Ovary (tissue), 7 donors: ENCODE measurements at regions not wholly inside any gene's neighbourhood (a gene's known extent, or its start where the extent isn't known, plus 50 kb on each side); places are given as distances from the start of the nearest gene placed in this dataset.
"Not testable (repeated sequence)": the region's sequence is repeated elsewhere in the genome, so short reads cannot be mapped to it uniquely, and the experiment has no call there.

Experiments
- DNase-seq, 5 donors: peaks; one replicate each; pipeline ENCODE4 v3.0.0-alpha.2; 2019 to 2020
- H3K27ac ChIP-seq, 2 donors: fragments of 200-600 bp; one replicate each; pipeline versions ENCODE4 v1.5.1 to v1.8.0; 2019 to 2022
- H3K27me3 ChIP-seq: fragments of 200-600 bp; one replicate; pipeline ENCODE4 v1.8.0; 2022
- H3K36me3 ChIP-seq: fragments of 200-600 bp; sonication (generic); one replicate; pipeline ENCODE4 v1.5.1; 2019
- H3K4me1 ChIP-seq: one replicate; pipeline ENCODE4 v1.8.1; 2013; ENCODE audit warnings: mild to moderate bottlenecking, moderate library complexity; ENCODE audit not compliant: insufficient read depth
- H3K4me3 ChIP-seq: fragments of 200-600 bp; sonication (generic); one replicate; pipeline ENCODE4 v1.5.1; 2017
- H3K9me3 ChIP-seq, 2 donors: fragments of 200-600 bp in 1 of 2; sonication (generic) in 1 of 2; one replicate each; pipeline versions ENCODE4 v1.5.1 to v1.8.1; 2013 to 2019; ENCODE audit warnings: mild to moderate bottlenecking in 1 of 2, moderate library complexity in 1 of 2
- CTCF ChIP-seq, 3 donors: fragments of 450-650 bp in 2 of 3; fragments of 200-600 bp in 1 of 3; IDR thresholded peaks; one replicate each; pipeline versions ENCODE4 v1.5.1 to v1.8.0; 2016 to 2022; ENCODE audit warnings: antibody characterized with exemption in 3 of 3, mild to moderate bottlenecking in 1 of 3
- EP300 ChIP-seq: sonication (generic); formaldehyde crosslinking; IDR thresholded peaks from one replicate; pipeline ENCODE4 v1.6.1; 2017; ENCODE audit warnings: antibody characterized with exemption
- POLR2A ChIP-seq: fragments of 450-650 bp; IDR thresholded peaks from one replicate; pipeline ENCODE4 v1.6.1; 2017; ENCODE audit warnings: antibody characterized with exemption, mild to moderate bottlenecking, moderate library complexity
- WGBS, 3 donors: extraction: QIAGEN DNeasy Blood & Tissue Kit in 1 of 3; methylation state at CpG; one replicate each; pipeline versions ENCODE4 v1.1.5 to v1.1.7; 2013 to 2017; 5-methylcytosine and 5-hydroxymethylcytosine counted together
- intact Hi-C, 4 donors: fragments of 100-400 bp; cut with DNase I; formaldehyde crosslinking; loops; one replicate each; pipeline versions ENCODE4 v1.11.0 to v1.15.1; 2022 to 2023
- donor health status: DM: no; HTN: no; CAD: no; lungs with moderate emphysema.
- donor health status: DM: no; HTN: no; CAD: no.
- donor health status: Bipolar disorder and iron deficiency.
- donor health status: DM: no; HTN: no; CAD: no.
- donor health status: DM: yes; HTN: yes; CAD: no.

- H3K9me3 ChIP-seq: no peaks in the 10 kb centered on the region
- H3K4me1 ChIP-seq: no peaks in the 10 kb centered on the region
- 39 to 44% (median 42%) methylated on average over 5 of the region's 5 CpGs for WGBS, 3 donors
- H3K27ac ChIP-seq: no peak overlapping the region
- TF ChIP-seq EP300 (no peak), POLR2A (no peak), CTCF (IDR thresholded peaks at IDR 0.05) (no peak)
- no peaks in the 10 kb centered on the region for H3K36me3 ChIP-seq
- intact Hi-C loops: no loop called here
- DNase-seq: no peak
- H3K4me3 ChIP-seq: no peak overlapping the region
- H3K27me3 ChIP-seq: no peaks in the 10 kb centered on the region
Measured at GRCh38 chr20:41733151-41733550, 115.0 kb upstream of the CHD6 start.

- intact Hi-C loops: not testable (repeated sequence)
- WGBS, 3 donors: 79 to 88% (median 84%) methylated on average over 3 of the region's 3 CpGs
Measured at GRCh38 chr20:41731198-41731597, 113.0 kb upstream of the CHD6 start.

GRCh38 chr20:41727681-41728080 lies 109.5 kb upstream of the CHD6 start:
- not testable (repeated sequence) for H3K27ac ChIP-seq, H3K9me3 ChIP-seq, H3K4me1 ChIP-seq, H3K4me3 ChIP-seq, DNase-seq, H3K36me3 ChIP-seq, H3K27me3 ChIP-seq
- WGBS, 3 donors: 83 to 86% (median 86%) methylated on average over 6 of the region's 6 CpGs
- intact Hi-C loops: loop anchor here in 1 of 4 donors (10.0 kb wide), 1 partner anchor 807 kb away; no protein-coding TSS in a partner anchor

More at GRCh38 chr20:41731198-41731597, 113.0 kb upstream of the CHD6 start:
- not testable (repeated sequence) for H3K36me3 ChIP-seq, H3K9me3 ChIP-seq, H3K27ac ChIP-seq, H3K4me3 ChIP-seq, H3K4me1 ChIP-seq, DNase-seq, H3K27me3 ChIP-seq

- Histone ChIP-seq H3K36me3 (no peaks in the 10 kb centered on the region), H3K27ac (no peak overlapping the region), H3K9me3 (no peaks in the 10 kb centered on the region), H3K27me3 (no peaks in the 10 kb centered on the region), H3K4me3 (no peak overlapping the region), H3K4me1 (no peaks in the 10 kb centered on the region)
- whole genome bisulfite sequencing, 3 donors: 45 to 54% (median 53%) methylated on average over 4 of the region's 4 CpGs
- TF ChIP-seq POLR2A (no peak), EP300 (no peak), CTCF (IDR thresholded peaks at IDR 0.05) (no peak)
- DNase-seq: no peak
- intact Hi-C loops: loop anchor here in 1 of 4 donors (10.0 kb wide), 1 partner anchor 808 kb away; no protein-coding TSS in a partner anchor
Measured at GRCh38 chr20:41726727-41727126, 108.5 kb upstream of the CHD6 start.

DNA sequence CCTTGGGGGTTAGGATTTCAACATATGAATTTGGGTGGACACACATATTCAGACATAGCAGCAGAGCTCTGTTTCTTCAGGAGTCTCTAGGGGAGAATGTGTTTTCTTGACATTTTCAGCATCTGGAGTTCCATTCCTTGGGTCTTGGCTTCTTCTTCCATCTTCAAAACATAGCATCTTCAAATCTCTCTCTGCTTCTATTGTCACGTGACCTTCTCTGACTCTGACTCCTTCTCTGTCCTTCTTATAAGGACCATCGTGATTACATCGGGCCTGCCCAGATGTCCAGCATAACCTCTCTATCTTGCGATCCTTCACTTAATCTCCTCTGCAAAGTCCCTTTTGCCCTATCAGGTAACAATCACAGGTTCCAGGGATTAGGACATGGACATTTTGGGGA lies 101.0 kb upstream of the CHD6 start:
- H3K4me1 ChIP-seq: no peaks in the 10 kb centered on the region
- no peak overlapping the region for H3K27ac ChIP-seq
- WGBS, 3 donors: 89% methylated on average over 4 of the region's 4 CpGs
- H3K4me3 ChIP-seq: no peak overlapping the region
- no peak for TF ChIP-seq POLR2A
- no peak for TF ChIP-seq EP300
- no peak for TF ChIP-seq CTCF (IDR thresholded peaks at IDR 0.05)
- no peaks in the 10 kb centered on the region for H3K9me3 ChIP-seq
- no peaks in the 10 kb centered on the region for H3K27me3 ChIP-seq
- intact Hi-C loops: no loop called here
- no peak for DNase-seq
- H3K36me3 ChIP-seq: no peaks in the 10 kb centered on the region

DNA sequence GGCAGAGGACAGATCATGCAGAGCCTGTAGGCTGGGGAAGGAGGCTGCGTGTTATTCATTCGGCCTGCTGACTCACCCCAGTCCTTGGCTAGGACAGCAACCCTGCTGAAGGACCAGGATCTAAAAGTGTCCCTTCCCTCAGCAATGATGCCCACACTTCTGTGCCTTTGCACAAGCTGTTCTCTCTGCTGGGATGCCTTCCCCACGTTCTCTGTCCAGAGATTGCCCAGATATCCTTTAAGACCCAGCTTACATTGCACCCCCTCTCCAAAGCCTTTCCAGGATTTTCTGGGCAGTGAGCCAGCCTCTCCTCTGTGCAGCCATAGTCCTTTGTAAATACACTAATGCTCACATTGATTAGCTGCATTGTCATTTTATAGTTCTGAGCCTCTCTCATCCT lies 99.3 kb upstream of the CHD6 start:
- no peaks in the 10 kb centered on the region for H3K4me1 ChIP-seq
- no peaks in the 10 kb centered on the region for H3K36me3 ChIP-seq
- H3K4me3 ChIP-seq: no peak overlapping the region
- DNase-seq: no peak
- WGBS, 3 donors: 29 to 38% (median 32%) methylated on average over 3 of the region's 3 CpGs
- no peak overlapping the region for H3K27ac ChIP-seq
- no peak for TF ChIP-seq POLR2A
- TF ChIP-seq CTCF (IDR thresholded peaks at IDR 0.05): no peak
- TF ChIP-seq EP300: no peak
- no peaks in the 10 kb centered on the region for H3K27me3 ChIP-seq
- no peaks in the 10 kb centered on the region for H3K9me3 ChIP-seq
- intact Hi-C loops: no loop called here
